Prostate gland (tissue), 2 donors: ENCODE measurements at regions not wholly inside any gene's neighbourhood (a gene's known extent, or its start where the extent isn't known, plus 50 kb on each side); places are given as distances from the start of the nearest gene placed in this dataset.

Source experiments
- POLR2A ChIP-seq: fragments of 450-650 bp; IDR thresholded peaks from one replicate; pipeline ENCODE4 v1.6.1; 2016; ENCODE audit warnings: antibody characterized with exemption, mild to moderate bottlenecking
- POLR2AphosphoS5 ChIP-seq: sonication (generic); formaldehyde crosslinking; IDR thresholded peaks from one replicate; pipeline ENCODE4 v1.6.1; 2017; ENCODE audit warnings: antibody characterized with exemption
- TF ChIP-seq, protein P1 (sequence below), 4 experiments: fragments of 200-600 bp in 2 of 4; fragments of 450-650 bp in 2 of 4; sonication (generic) in 2 of 4; IDR thresholded peaks; 1 replicate in 3 of 4; 2 replicates in 1 of 4; pipeline ENCODE4 v1.5.1; 2016 to 2019; ENCODE audit warnings: antibody characterized with exemption in 4 of 4, mild to moderate bottlenecking in 2 of 4, moderate library complexity in 2 of 4

DNA sequence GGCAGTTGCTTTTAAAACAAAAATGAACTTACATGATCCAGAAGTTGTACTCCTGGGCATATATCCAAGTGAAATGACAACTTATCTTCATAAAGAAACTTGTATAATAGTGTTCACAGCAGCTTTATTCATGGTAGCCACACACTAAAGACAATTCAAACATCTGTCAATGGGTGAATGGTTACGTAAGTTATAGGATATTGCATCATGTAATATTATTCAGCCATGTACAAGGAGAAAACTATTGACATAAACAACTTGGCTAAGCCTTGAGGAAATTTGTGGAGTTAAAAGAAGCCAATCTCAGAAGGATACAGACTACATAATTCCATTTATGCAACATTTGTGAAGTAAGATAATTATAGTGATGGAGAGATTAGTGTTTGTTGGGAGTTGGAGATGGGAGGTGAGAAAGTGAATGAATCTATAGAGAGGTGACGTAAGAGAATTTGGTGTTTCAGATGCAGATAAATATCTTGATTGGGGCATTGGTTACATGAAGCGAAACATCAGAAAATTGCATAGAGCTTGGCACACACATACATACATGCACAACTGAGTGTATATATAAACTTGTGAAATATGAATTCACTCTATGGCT is 49.9 kb upstream of the GRIK1 start:
- TF ChIP-seq, protein P1, sequence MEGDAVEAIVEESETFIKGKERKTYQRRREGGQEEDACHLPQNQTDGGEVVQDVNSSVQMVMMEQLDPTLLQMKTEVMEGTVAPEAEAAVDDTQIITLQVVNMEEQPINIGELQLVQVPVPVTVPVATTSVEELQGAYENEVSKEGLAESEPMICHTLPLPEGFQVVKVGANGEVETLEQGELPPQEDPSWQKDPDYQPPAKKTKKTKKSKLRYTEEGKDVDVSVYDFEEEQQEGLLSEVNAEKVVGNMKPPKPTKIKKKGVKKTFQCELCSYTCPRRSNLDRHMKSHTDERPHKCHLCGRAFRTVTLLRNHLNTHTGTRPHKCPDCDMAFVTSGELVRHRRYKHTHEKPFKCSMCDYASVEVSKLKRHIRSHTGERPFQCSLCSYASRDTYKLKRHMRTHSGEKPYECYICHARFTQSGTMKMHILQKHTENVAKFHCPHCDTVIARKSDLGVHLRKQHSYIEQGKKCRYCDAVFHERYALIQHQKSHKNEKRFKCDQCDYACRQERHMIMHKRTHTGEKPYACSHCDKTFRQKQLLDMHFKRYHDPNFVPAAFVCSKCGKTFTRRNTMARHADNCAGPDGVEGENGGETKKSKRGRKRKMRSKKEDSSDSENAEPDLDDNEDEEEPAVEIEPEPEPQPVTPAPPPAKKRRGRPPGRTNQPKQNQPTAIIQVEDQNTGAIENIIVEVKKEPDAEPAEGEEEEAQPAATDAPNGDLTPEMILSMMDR (IDR thresholded peaks at IDR 0.05) = no peak
- TF ChIP-seq POLR2A (no peak), POLR2AphosphoS5 (no peak)
